H9 (cell line): ENCODE measurements at regions not wholly inside any gene's neighbourhood (a gene's known extent, or its start where the extent isn't known, plus 50 kb on each side); places are given as distances from the start of the nearest gene placed in this dataset.

ENCODE experiments used
- DNase-seq: peaks from one replicate; pipeline ENCODE4 v3.0.0-alpha.2; 2017
- H2AFZ ChIP-seq: one replicate; pipeline ENCODE4 v1.6.1; 2013; ENCODE audit warnings: mild to moderate bottlenecking, low read length, control low read depth, moderate library complexity
- H2AK5ac ChIP-seq: 2 replicates; pipeline ENCODE4 v1.6.1; 2013; ENCODE audit warnings: low read length, control low read depth, mixed read lengths; ENCODE audit not compliant: insufficient read length
- H2BK120ac ChIP-seq: one replicate; pipeline ENCODE4 v1.6.1; 2013; ENCODE audit warnings: low read depth, mild to moderate bottlenecking, low read length, control low read depth, inconsistent platforms; ENCODE audit not compliant: poor library complexity, severe bottlenecking
- H2BK12ac ChIP-seq: 2 replicates; pipeline ENCODE4 v1.6.1; 2013; ENCODE audit warnings: low read length, control low read depth, mixed read lengths, low read depth; ENCODE audit not compliant: insufficient read length
- H2BK15ac ChIP-seq: 2 replicates; pipeline ENCODE4 v1.6.1; 2013; ENCODE audit warnings: low read depth, low read length, control low read depth
- H2BK20ac ChIP-seq: one replicate; pipeline ENCODE4 v1.6.1; 2013; ENCODE audit warnings: low read depth, mild to moderate bottlenecking, low read length, control low read depth, inconsistent platforms; ENCODE audit not compliant: poor library complexity, severe bottlenecking
- H2BK5ac ChIP-seq: 2 replicates; pipeline ENCODE4 v1.6.1; 2013; ENCODE audit warnings: low read length, control low read depth, mixed read lengths; ENCODE audit not compliant: insufficient read length
- H3K14ac ChIP-seq: 2 replicates; pipeline ENCODE4 v1.6.1; 2013; ENCODE audit warnings: low read length, control low read depth; ENCODE audit not compliant: insufficient read depth
- H3K18ac ChIP-seq: 2 replicates; pipeline ENCODE4 v1.6.1; 2013; ENCODE audit warnings: low read depth, mild to moderate bottlenecking, mixed read lengths, low read length, control low read depth; ENCODE audit not compliant: insufficient read length
- H3K23ac ChIP-seq: 2 replicates; pipeline ENCODE4 v1.6.1; 2013; ENCODE audit warnings: low read length, control low read depth, mixed read lengths, low read depth; ENCODE audit not compliant: insufficient read length
- H3K23me2 ChIP-seq: 2 replicates; pipeline ENCODE4 v1.6.1; 2013; ENCODE audit warnings: low read depth, mild to moderate bottlenecking, mixed read lengths, low read length, control low read depth; ENCODE audit not compliant: insufficient read length, poor library complexity, severe bottlenecking
- H3K27ac ChIP-seq: 2 replicates; pipeline ENCODE4 v1.5.1; 2013; ENCODE audit warnings: low read length, control low read depth, mixed read lengths, low read depth; ENCODE audit not compliant: insufficient read length
- H3K27me3 ChIP-seq: 2 replicates; pipeline ENCODE4 v1.6.1; 2013; ENCODE audit warnings: low read length, control low read depth, inconsistent platforms; ENCODE audit not compliant: insufficient read depth
- H3K4ac ChIP-seq: 2 replicates; pipeline ENCODE4 v1.6.1; 2013; ENCODE audit warnings: low read depth, mild to moderate bottlenecking, control low read depth, inconsistent platforms, low read length, moderate library complexity
- H3K4me1 ChIP-seq: 2 replicates; pipeline ENCODE4 v1.6.1; 2013; ENCODE audit warnings: low read length, control low read depth, inconsistent platforms; ENCODE audit not compliant: insufficient read depth
- H3K4me2 ChIP-seq: 2 replicates; pipeline ENCODE4 v1.6.1; 2013; ENCODE audit warnings: low read length, control low read depth, mixed read lengths; ENCODE audit not compliant: insufficient read length, insufficient read depth
- H3K56ac ChIP-seq: 2 replicates; pipeline ENCODE4 v1.6.1; 2013; ENCODE audit warnings: low read depth, mild to moderate bottlenecking, mixed read lengths, low read length, control low read depth; ENCODE audit not compliant: insufficient read length
- H3K79me1 ChIP-seq: 2 replicates; pipeline ENCODE4 v1.6.1; 2013; ENCODE audit warnings: low read depth, mild to moderate bottlenecking, moderate library complexity, low read length, control low read depth, inconsistent platforms; ENCODE audit not compliant: insufficient read depth, poor library complexity, severe bottlenecking
- H3K79me2 ChIP-seq: 2 replicates; pipeline ENCODE4 v1.6.1; 2013; ENCODE audit warnings: low read length, control low read depth, inconsistent platforms; ENCODE audit not compliant: insufficient read depth
- H3K9ac ChIP-seq: 2 replicates; pipeline ENCODE4 v1.6.1; 2013; ENCODE audit warnings: low read length, control low read depth, mixed read lengths; ENCODE audit not compliant: insufficient read length; ENCODE audit errors: extremely low read depth
- H3K9me3 ChIP-seq: one replicate; pipeline ENCODE4 v1.6.1; 2013; ENCODE audit warnings: low read depth, low read length, inconsistent platforms; ENCODE audit not compliant: control insufficient read depth
- H3T11ph ChIP-seq: one replicate; pipeline ENCODE4 v1.6.1; 2013; ENCODE audit warnings: mild to moderate bottlenecking, low read length, control low read depth, inconsistent platforms
- H4K20me1 ChIP-seq: one replicate; pipeline ENCODE4 v1.6.1; 2013; ENCODE audit not compliant: control insufficient read depth, insufficient read length, insufficient read depth
- H4K5ac ChIP-seq: 2 replicates; pipeline ENCODE4 v1.6.1; 2013; ENCODE audit warnings: low read depth, mild to moderate bottlenecking, mixed read lengths, low read length, control low read depth; ENCODE audit not compliant: insufficient read length
- H4K8ac ChIP-seq: replicated peaks from 2 replicates; pipeline ENCODE4 v1.6.1; 2013; ENCODE audit warnings: low read length, control low read depth, mixed read lengths, low read depth; ENCODE audit not compliant: insufficient read length
- H4K91ac ChIP-seq: 2 replicates; pipeline ENCODE4 v1.6.1; 2013; ENCODE audit warnings: low read depth, mild to moderate bottlenecking, moderate library complexity, mixed read lengths, low read length, control low read depth; ENCODE audit not compliant: insufficient read length
- H3K27ac Mint-ChIP-seq, 3 experiments: 2 replicates in 2 of 3; 3 replicates in 1 of 3; pipeline ENCODE4 v1.8.0; 2020 to 2021; ENCODE audit warnings: mixed read lengths in 3 of 3, mild to moderate bottlenecking in 1 of 3, moderate library complexity in 1 of 3
- H3K27me3 Mint-ChIP-seq: 2 replicates; pipeline ENCODE4 v1.8.0; 2021; ENCODE audit warnings: low read depth, mild to moderate bottlenecking, moderate library complexity, mixed read lengths
- H3K36me3 Mint-ChIP-seq, 3 experiments: 2 replicates in 2 of 3; 3 replicates in 1 of 3; pipeline ENCODE4 v1.8.0; 2020 to 2021; ENCODE audit warnings: low read depth in 3 of 3, mixed read lengths in 3 of 3; ENCODE audit not compliant: insufficient read depth in 1 of 3
- H3K4me1 Mint-ChIP-seq, 2 experiments: 2 replicates each; pipeline ENCODE4 v1.8.0; 2020; ENCODE audit warnings: mixed read lengths in 2 of 2
- H3K4me3 Mint-ChIP-seq, 2 experiments: 2 replicates in 1 of 2; 3 replicates in 1 of 2; pipeline ENCODE4 v1.8.0; 2020 to 2021; ENCODE audit warnings: mild to moderate bottlenecking in 2 of 2, mixed read lengths in 2 of 2, moderate library complexity in 1 of 2
- H3K9me3 Mint-ChIP-seq, 2 experiments: 2 replicates in 1 of 2; 3 replicates in 1 of 2; pipeline ENCODE4 v1.8.0; 2020; ENCODE audit warnings: mild to moderate bottlenecking in 2 of 2, mixed read lengths in 2 of 2, moderate library complexity in 1 of 2
- WGBS: extraction: QIAGEN DNeasy Blood & Tissue Kit; methylation state at CpG from one replicate; pipeline ENCODE4 v1.1.7; 2013; ENCODE audit warnings: missing lambda C conversion rate, low lambda C conversion rate, mixed read lengths; ENCODE audit not compliant: insufficient read length; ENCODE audit errors: extremely low coverage; 5-methylcytosine and 5-hydroxymethylcytosine counted together
- TF ChIP-seq, protein P1 (sequence below): fragments of 200-600 bp; sonication (generic); conservative IDR thresholded peaks from 3 replicates; pipeline ENCODE4 v1.8.0; 2021; ENCODE audit warnings: antibody characterized with exemption, mild to moderate bottlenecking

- no peak overlapping the region for H2BK5ac ChIP-seq
- H3K14ac ChIP-seq = no peak overlapping the region
- Mint-ChIP-seq H3K27ac (no peak overlapping the region), H3K36me3 (peaks cover 0 to 4% (median 0%) of the 10 kb centered on the region in 3 experiments; a peak in 1 of 7 replicates), H3K4me3 (no peak overlapping the region), H3K9me3 (peaks cover 5 to 7% of the 10 kb centered on the region in 2 experiments; a peak in 2 of 5 replicates), H3K4me1 (no peaks in the 10 kb centered on the region; a peak in 1 of 4 replicates), H3K27me3 (no peaks in the 10 kb centered on the region)
- H2BK15ac ChIP-seq = no peak overlapping the region; the same call in 1 of the 2 replicates
- no peaks in the 10 kb centered on the region for H3K27me3 ChIP-seq
- no peaks in the 10 kb centered on the region for H3K9me3 ChIP-seq
- no peak overlapping the region for H4K8ac ChIP-seq
- no peak for DNase-seq
- H3K56ac ChIP-seq = no peak overlapping the region
- H4K5ac ChIP-seq = no peak overlapping the region
- TF ChIP-seq, protein P1, sequence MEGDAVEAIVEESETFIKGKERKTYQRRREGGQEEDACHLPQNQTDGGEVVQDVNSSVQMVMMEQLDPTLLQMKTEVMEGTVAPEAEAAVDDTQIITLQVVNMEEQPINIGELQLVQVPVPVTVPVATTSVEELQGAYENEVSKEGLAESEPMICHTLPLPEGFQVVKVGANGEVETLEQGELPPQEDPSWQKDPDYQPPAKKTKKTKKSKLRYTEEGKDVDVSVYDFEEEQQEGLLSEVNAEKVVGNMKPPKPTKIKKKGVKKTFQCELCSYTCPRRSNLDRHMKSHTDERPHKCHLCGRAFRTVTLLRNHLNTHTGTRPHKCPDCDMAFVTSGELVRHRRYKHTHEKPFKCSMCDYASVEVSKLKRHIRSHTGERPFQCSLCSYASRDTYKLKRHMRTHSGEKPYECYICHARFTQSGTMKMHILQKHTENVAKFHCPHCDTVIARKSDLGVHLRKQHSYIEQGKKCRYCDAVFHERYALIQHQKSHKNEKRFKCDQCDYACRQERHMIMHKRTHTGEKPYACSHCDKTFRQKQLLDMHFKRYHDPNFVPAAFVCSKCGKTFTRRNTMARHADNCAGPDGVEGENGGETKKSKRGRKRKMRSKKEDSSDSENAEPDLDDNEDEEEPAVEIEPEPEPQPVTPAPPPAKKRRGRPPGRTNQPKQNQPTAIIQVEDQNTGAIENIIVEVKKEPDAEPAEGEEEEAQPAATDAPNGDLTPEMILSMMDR = peak; percentile 69
- H2BK120ac ChIP-seq = no peak overlapping the region
- H3T11ph ChIP-seq = no peak overlapping the region
- no peak overlapping the region for H3K27ac ChIP-seq
- H3K79me1 ChIP-seq = no peaks in the 10 kb centered on the region
- H3K23me2 ChIP-seq = no peaks in the 10 kb centered on the region
- WGBS = no CpG with 5 or more reads among the region's 4 CpGs
- H2AK5ac ChIP-seq = no peak overlapping the region
- no peak overlapping the region for H3K4me2 ChIP-seq
- no peak overlapping the region for H2BK20ac ChIP-seq
- H2BK12ac ChIP-seq = no peak overlapping the region
- no peaks in the 10 kb centered on the region for H3K4me1 ChIP-seq
- H4K91ac ChIP-seq = no peak overlapping the region
- no peaks in the 10 kb centered on the region for H3K79me2 ChIP-seq
- no peak overlapping the region for H3K4ac ChIP-seq
- H3K18ac ChIP-seq = no peak overlapping the region
- H4K20me1 ChIP-seq = no peaks in the 10 kb centered on the region
- H2AFZ ChIP-seq = no peak overlapping the region
- H3K9ac ChIP-seq = no peak overlapping the region
- H3K23ac ChIP-seq = no peak overlapping the region
Observed at GRCh38 chr18:54679318-54680149, 88.5 kb downstream of the DYNAP start.
